Uterus (tissue), 2 donors: ENCODE measurements at regions not wholly inside any gene's neighbourhood (a gene's known extent, or its start where the extent isn't known, plus 50 kb on each side); places are given as distances from the start of the nearest gene placed in this dataset.

ENCODE experiments used
- POLR2A ChIP-seq, 2 donors: fragments of 450-650 bp; IDR thresholded peaks; one replicate each; pipeline ENCODE4 v1.6.1; 2016; ENCODE audit warnings: antibody characterized with exemption in 2 of 2, mild to moderate bottlenecking in 1 of 2, moderate library complexity in 1 of 2
- TF ChIP-seq, protein P1 (sequence below), 4 experiments: fragments of 200-600 bp in 2 of 4; fragments of 450-650 bp in 2 of 4; sonication (generic) in 2 of 4; IDR thresholded peaks; one replicate each; pipeline ENCODE4 v1.5.1; 2016 to 2019; ENCODE audit warnings: antibody characterized with exemption in 4 of 4, mild to moderate bottlenecking in 2 of 4, moderate library complexity in 1 of 4

DNA sequence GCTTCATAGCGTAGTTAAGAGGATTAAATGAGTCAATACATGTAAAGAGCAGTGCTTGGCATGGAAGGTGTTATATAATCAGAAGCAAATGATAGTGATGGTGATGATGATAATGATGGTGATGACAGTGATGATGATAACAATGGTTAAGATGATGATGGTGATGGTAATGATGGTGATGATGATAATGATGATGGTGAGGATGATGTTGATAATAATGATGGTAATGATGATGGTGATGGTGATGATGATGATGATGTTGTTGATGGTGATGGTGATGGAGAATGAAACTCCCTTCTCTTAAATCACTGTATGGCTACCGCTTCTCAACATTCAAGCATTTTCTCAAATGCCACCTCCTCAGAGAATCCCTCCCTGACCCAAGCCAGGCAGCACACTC lies 190.5 kb downstream of the TMEM132E start:
- TF ChIP-seq, protein P1, sequence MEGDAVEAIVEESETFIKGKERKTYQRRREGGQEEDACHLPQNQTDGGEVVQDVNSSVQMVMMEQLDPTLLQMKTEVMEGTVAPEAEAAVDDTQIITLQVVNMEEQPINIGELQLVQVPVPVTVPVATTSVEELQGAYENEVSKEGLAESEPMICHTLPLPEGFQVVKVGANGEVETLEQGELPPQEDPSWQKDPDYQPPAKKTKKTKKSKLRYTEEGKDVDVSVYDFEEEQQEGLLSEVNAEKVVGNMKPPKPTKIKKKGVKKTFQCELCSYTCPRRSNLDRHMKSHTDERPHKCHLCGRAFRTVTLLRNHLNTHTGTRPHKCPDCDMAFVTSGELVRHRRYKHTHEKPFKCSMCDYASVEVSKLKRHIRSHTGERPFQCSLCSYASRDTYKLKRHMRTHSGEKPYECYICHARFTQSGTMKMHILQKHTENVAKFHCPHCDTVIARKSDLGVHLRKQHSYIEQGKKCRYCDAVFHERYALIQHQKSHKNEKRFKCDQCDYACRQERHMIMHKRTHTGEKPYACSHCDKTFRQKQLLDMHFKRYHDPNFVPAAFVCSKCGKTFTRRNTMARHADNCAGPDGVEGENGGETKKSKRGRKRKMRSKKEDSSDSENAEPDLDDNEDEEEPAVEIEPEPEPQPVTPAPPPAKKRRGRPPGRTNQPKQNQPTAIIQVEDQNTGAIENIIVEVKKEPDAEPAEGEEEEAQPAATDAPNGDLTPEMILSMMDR (IDR thresholded peaks at IDR 0.05), result no peak
- no peak for TF ChIP-seq POLR2A (IDR thresholded peaks at IDR 0.05)
